IPS-15b (cell line): ENCODE measurements at regions not wholly inside any gene's neighbourhood (a gene's known extent, or its start where the extent isn't known, plus 50 kb on each side); places are given as distances from the start of the nearest gene placed in this dataset.

Experiments
- H3K27me3 ChIP-seq: one replicate; pipeline ENCODE4 v1.6.1; 2013; ENCODE audit warnings: low read length; ENCODE audit not compliant: control insufficient read depth, insufficient read depth
- H3K36me3 ChIP-seq: one replicate; pipeline ENCODE4 v1.6.1; 2013; ENCODE audit warnings: low read length; ENCODE audit not compliant: control insufficient read depth, insufficient read depth
- H3K4me1 ChIP-seq: one replicate; pipeline ENCODE4 v1.6.1; 2013; ENCODE audit warnings: mild to moderate bottlenecking, low read length; ENCODE audit not compliant: control insufficient read depth, insufficient read depth
- H3K4me3 ChIP-seq: one replicate; pipeline ENCODE4 v1.5.1; 2013; ENCODE audit warnings: low read depth, low read length
- H3K9ac ChIP-seq: one replicate; pipeline ENCODE4 v1.6.1; 2013; ENCODE audit warnings: low read depth, mild to moderate bottlenecking, low read length
- H3K9me3 ChIP-seq: one replicate; pipeline ENCODE4 v1.6.1; 2013; ENCODE audit warnings: mild to moderate bottlenecking, low read length; ENCODE audit not compliant: control insufficient read depth, insufficient read depth

- Histone ChIP-seq H3K36me3 (no peaks in the 10 kb centered on the region), H3K9me3 (no peaks in the 10 kb centered on the region), H3K4me3 (no peak overlapping the region), H3K4me1 (no peaks in the 10 kb centered on the region), H3K27me3 (peaks cover 4% of the 10 kb centered on the region), H3K9ac (no peak overlapping the region)
These were observed 85.5 kb downstream of the YIPF5 start for GRCh38 chr5:144084971-144085370.

GRCh38 chr5:144085381-144085780 lies 85.1 kb downstream of the YIPF5 start:
- H3K4me1 ChIP-seq, result no peaks in the 10 kb centered on the region
- no peaks in the 10 kb centered on the region for H3K36me3 ChIP-seq
- no peak overlapping the region for H3K9ac ChIP-seq
- peaks cover 6% of the 10 kb centered on the region for H3K27me3 ChIP-seq
- no peaks in the 10 kb centered on the region for H3K9me3 ChIP-seq
- H3K4me3 ChIP-seq, result no peak overlapping the region

- H3K4me1 ChIP-seq, result no peaks in the 10 kb centered on the region
- no peak overlapping the region for H3K4me3 ChIP-seq
- no peaks in the 10 kb centered on the region for H3K9me3 ChIP-seq
- no peak overlapping the region for H3K9ac ChIP-seq
- peaks cover 15% of the 10 kb centered on the region for H3K27me3 ChIP-seq
- H3K36me3 ChIP-seq, result no peaks in the 10 kb centered on the region
These were observed 84.2 kb downstream of the YIPF5 start for GRCh38 chr5:144086295-144086694.

GRCh38 chr5:144087576-144087975 lies 82.9 kb downstream of the YIPF5 start:
- Histone ChIP-seq H3K9me3 (no peaks in the 10 kb centered on the region), H3K36me3 (no peaks in the 10 kb centered on the region), H3K4me3 (no peak overlapping the region), H3K27me3 (peaks cover 25% of the 10 kb centered on the region), H3K9ac (no peak overlapping the region), H3K4me1 (no peaks in the 10 kb centered on the region)

GRCh38 chr5:144088206-144089064 lies 82.0 kb downstream of the YIPF5 start:
- Histone ChIP-seq H3K27me3 (peaks cover 34% of the 10 kb centered on the region), H3K4me1 (peaks cover 7% of the 10 kb centered on the region), H3K9me3 (no peaks in the 10 kb centered on the region), H3K4me3 (no peak overlapping the region), H3K9ac (no peak overlapping the region), H3K36me3 (no peaks in the 10 kb centered on the region)

GRCh38 chr5:144089401-144090021 lies 80.9 kb downstream of the YIPF5 start:
- Histone ChIP-seq H3K9ac (no peak overlapping the region), H3K36me3 (no peaks in the 10 kb centered on the region), H3K4me3 (no peak overlapping the region), H3K4me1 (peaks cover 11% of the 10 kb centered on the region), H3K27me3 (peaks cover 44% of the 10 kb centered on the region), H3K9me3 (no peaks in the 10 kb centered on the region)

GRCh38 chr5:144092508-144092907 lies 78.0 kb downstream of the YIPF5 start:
- Histone ChIP-seq H3K4me1 (peaks cover 11% of the 10 kb centered on the region), H3K36me3 (no peaks in the 10 kb centered on the region), H3K4me3 (no peak overlapping the region), H3K9ac (no peak overlapping the region), H3K27me3 (peaks cover 46% of the 10 kb centered on the region), H3K9me3 (no peaks in the 10 kb centered on the region)

GRCh38 chr5:144093400-144093799 lies 77.1 kb downstream of the YIPF5 start:
- Histone ChIP-seq H3K36me3 (no peaks in the 10 kb centered on the region), H3K9me3 (no peaks in the 10 kb centered on the region), H3K4me3 (no peak overlapping the region), H3K9ac (no peak overlapping the region), H3K4me1 (peaks cover 11% of the 10 kb centered on the region), H3K27me3 (peaks cover 46% of the 10 kb centered on the region)

GRCh38 chr5:144093868-144094267 lies 76.6 kb downstream of the YIPF5 start:
- Histone ChIP-seq H3K27me3 (peaks cover 46% of the 10 kb centered on the region), H3K4me1 (peaks cover 11% of the 10 kb centered on the region), H3K9me3 (no peaks in the 10 kb centered on the region), H3K36me3 (no peaks in the 10 kb centered on the region), H3K4me3 (no peak overlapping the region), H3K9ac (no peak overlapping the region)

GRCh38 chr5:144100702-144101101 lies 69.8 kb downstream of the YIPF5 start:
- H3K9me3 ChIP-seq, result no peaks in the 10 kb centered on the region
- H3K4me1 ChIP-seq, result no peaks in the 10 kb centered on the region
- no peak overlapping the region for H3K9ac ChIP-seq
- no peaks in the 10 kb centered on the region for H3K27me3 ChIP-seq
- no peak overlapping the region for H3K4me3 ChIP-seq
- H3K36me3 ChIP-seq, result no peaks in the 10 kb centered on the region

GRCh38 chr5:144101616-144102015 lies 68.8 kb downstream of the YIPF5 start:
- Histone ChIP-seq H3K36me3 (no peaks in the 10 kb centered on the region), H3K9me3 (no peaks in the 10 kb centered on the region), H3K4me3 (no peak overlapping the region), H3K4me1 (no peaks in the 10 kb centered on the region), H3K27me3 (no peaks in the 10 kb centered on the region), H3K9ac (no peak overlapping the region)

GRCh38 chr5:144102361-144102760 lies 68.1 kb downstream of the YIPF5 start:
- Histone ChIP-seq H3K36me3 (no peaks in the 10 kb centered on the region), H3K9ac (no peak overlapping the region), H3K27me3 (no peaks in the 10 kb centered on the region), H3K9me3 (no peaks in the 10 kb centered on the region), H3K4me1 (no peaks in the 10 kb centered on the region), H3K4me3 (no peak overlapping the region)
